ENCODE measurements at regions not wholly inside any gene's neighbourhood (a gene's known extent, or its start where the extent isn't known, plus 50 kb on each side); places are given as distances from the start of the nearest gene placed in this dataset.
"Not testable (repeated sequence)": the region's sequence is repeated elsewhere in the genome, so short reads cannot be mapped to it uniquely, and the experiment has no call there.

DNA sequence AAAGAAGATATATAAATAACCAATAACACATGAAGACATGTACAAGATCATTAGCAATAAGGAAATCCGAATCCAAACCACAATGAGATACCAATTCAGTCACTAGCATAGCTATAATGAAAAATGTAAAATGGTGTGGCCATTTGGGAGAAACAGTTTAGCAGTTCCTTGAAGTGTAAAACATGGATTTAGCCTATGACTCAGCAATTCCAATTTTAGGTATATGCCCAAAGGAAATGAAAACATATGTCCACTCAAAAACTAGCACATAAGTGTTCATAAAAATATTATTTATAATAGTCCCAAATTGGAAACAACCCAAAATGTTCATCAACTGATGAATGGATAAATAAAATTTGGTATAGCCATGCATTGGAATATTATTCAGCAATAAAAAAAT, 165.5 kb upstream of the CRIM1 start:
- Histone ChIP-seq H3K4me3 (no peak overlapping the region), H3K4me1 (no peaks in the 10 kb centered on the region), H3K27ac (no peak overlapping the region), H3K9me3 (no peaks in the 10 kb centered on the region), H3K36me3 (no peaks in the 10 kb centered on the region), H3K27me3 (no peaks in the 10 kb centered on the region)
- 80 to 96% methylated on average over 1 of the region's 1 CpG for WGBS, 2 donors (ENCODE audit: low coverage in 1 of 2)
- no peak for ATAC-seq
- TF ChIP-seq POLR2AphosphoS5 (IDR thresholded peaks at IDR 0.05) (no peak), POLR2A (IDR thresholded peaks at IDR 0.05) (no peak), EP300 (IDR thresholded peaks at IDR 0.05) (no peak), CTCF (IDR thresholded peaks at IDR 0.05) (no peak)

DNA sequence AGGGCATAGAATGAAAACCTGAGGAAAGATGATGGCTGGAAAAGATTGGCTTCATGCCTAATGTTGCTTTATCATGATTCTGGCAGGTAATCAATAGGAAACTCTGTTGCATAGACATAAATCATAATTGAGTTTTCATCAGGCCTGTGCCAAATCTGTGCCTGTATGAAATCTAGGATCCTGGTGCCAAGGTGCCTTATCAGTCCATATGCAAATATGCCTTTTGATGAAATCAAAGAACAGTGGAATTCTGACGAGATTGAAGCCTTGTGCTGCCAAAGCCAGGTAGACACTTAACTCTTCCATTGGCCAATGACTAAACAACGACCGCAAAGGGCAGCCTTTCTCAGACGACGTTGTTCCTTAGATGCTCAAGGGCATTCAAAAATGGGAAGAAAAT, 170.0 kb upstream of the CRIM1 start:
- Histone ChIP-seq H3K36me3 (no peaks in the 10 kb centered on the region), H3K27ac (no peak overlapping the region), H3K4me3 (no peak overlapping the region), H3K27me3 (no peaks in the 10 kb centered on the region), H3K4me1 (no peaks in the 10 kb centered on the region), H3K9me3 (no peaks in the 10 kb centered on the region)
- TF ChIP-seq POLR2AphosphoS5 (IDR thresholded peaks at IDR 0.05) (no peak), CTCF (IDR thresholded peaks at IDR 0.05) (no peak), POLR2A (IDR thresholded peaks at IDR 0.05) (no peak), EP300 (IDR thresholded peaks at IDR 0.05) (no peak)
- no peak for ATAC-seq
- 89% methylated on average over 5 of the region's 5 CpGs; no CpG with 5 or more reads in 1 of the 2 donors for WGBS, 2 donors (ENCODE audit: low coverage in 1 of 2)

DNA sequence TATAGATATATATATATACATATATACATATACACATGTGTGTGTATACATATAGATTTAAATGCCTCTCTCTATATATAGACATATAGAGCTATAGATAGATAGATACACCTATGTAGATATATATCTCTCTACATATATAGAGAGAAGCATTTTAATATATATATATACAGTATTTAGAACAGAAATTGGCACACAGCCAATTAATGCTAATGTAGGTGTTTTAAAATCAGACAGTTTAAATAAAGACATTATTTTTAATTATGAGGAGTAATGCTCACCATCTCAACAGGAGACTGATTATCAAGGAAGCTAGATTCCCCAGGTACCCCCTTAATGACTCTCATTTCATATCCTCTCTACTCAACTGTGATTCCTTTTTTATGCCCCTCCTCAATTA, 170.7 kb upstream of the CRIM1 start:
- Histone ChIP-seq H3K4me3 (no peak overlapping the region), H3K27ac (no peak overlapping the region), H3K36me3 (no peaks in the 10 kb centered on the region), H3K27me3 (no peaks in the 10 kb centered on the region), H3K4me1 (no peaks in the 10 kb centered on the region), H3K9me3 (no peaks in the 10 kb centered on the region)
- no peak for ATAC-seq
- TF ChIP-seq CTCF (IDR thresholded peaks at IDR 0.05) = no peak
- no peak for TF ChIP-seq POLR2AphosphoS5 (IDR thresholded peaks at IDR 0.05)
- TF ChIP-seq EP300 (IDR thresholded peaks at IDR 0.05) = no peak
- TF ChIP-seq POLR2A (IDR thresholded peaks at IDR 0.05) = no peak

DNA sequence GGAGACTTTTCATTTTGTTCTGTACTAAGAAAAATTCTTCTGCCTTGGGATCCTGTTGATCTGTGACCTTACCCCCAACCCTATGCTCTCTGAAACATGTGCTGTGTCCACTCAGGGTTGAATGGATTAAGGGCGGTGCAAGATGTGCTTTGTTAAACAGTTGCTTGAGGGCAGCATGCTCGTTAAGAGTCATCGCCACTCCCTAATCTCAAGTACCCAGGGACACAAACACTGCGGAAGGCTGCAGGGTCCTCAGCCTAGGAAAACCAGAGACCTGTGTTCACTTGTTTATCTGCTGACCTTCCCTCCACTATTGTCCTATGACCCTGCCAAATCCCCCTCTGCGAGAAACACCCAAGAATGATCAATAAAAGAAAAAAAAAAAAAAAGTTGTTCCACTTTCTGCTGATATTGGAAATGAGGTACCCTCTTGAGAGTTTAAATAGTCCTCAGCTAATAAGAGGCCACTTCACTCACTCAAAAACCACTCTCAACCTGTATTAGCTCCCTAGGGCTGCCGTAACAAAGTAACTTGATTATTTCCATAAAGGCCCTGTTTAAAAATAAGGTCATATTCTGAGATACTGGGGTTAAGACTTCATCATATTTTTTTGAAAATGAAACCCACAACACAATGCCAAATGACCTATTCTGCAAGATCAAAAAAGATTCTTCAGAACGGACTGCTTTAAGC, 174.6 kb upstream of the CRIM1 start:
- not testable (repeated sequence) for H3K27me3 ChIP-seq, H3K9me3 ChIP-seq, H3K4me3 ChIP-seq, H3K27ac ChIP-seq, ATAC-seq, H3K4me1 ChIP-seq, H3K36me3 ChIP-seq
- 83 to 88% methylated on average over 5 to 6 of the region's 7 CpGs for WGBS, 2 donors (ENCODE audit: low coverage in 1 of 2)

DNA sequence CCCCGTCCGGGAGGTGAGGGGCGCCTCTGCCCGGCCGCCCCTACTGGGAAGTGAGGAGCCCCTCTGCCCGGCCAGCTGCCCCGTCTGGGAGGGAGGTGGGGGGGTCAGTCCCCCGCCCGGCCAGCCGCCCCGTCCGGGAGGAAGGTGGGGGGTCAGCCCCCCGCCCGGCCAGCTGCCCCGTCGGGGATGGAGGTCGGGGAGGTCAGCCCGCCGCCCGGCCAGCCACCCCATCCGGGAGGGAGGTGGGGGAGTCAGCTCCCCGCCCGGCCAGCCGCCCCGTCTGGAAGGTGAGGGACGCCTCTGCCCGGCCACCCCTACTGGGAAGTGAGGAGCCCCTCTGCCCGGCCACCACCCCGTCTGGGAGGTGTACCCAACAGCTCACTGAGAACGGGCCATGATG, 175.3 kb upstream of the CRIM1 start:
- not testable (repeated sequence) for H3K4me3 ChIP-seq, H3K36me3 ChIP-seq, H3K9me3 ChIP-seq, ATAC-seq, H3K27ac ChIP-seq, H3K4me1 ChIP-seq, H3K27me3 ChIP-seq
- no CpG with 5 or more reads among the region's 30 CpGs for WGBS, 2 donors (ENCODE audit: low coverage in 1 of 2)

GRCh38 chr2:36179668-36180269, 175.8 kb upstream of the CRIM1 start:
- not testable (repeated sequence) for H3K4me1 ChIP-seq, H3K27ac ChIP-seq, H3K9me3 ChIP-seq, H3K36me3 ChIP-seq, H3K4me3 ChIP-seq, H3K27me3 ChIP-seq, ATAC-seq
- no CpG with 5 or more reads among the region's 42 CpGs for WGBS, 2 donors (ENCODE audit: low coverage in 1 of 2)
